Fibroblast of lung (primary cell): ENCODE measurements at regions not wholly inside any gene's neighbourhood (a gene's known extent, or its start where the extent isn't known, plus 50 kb on each side); places are given as distances from the start of the nearest gene placed in this dataset.
A peak's percentile ranks its signal among the peaks of the same experiment; 100 is the strongest.
"Not testable (repeated sequence)": the region's sequence is repeated elsewhere in the genome, so short reads cannot be mapped to it uniquely, and the experiment has no call there.

ENCODE experiments used
- DNase-seq, 2 donors: peaks; one replicate each; pipeline versions ENCODE4 v3.0.0 to v3.0.0-alpha.2; 2010; ENCODE audit warnings: low read depth in 2 of 2
- H2AFZ ChIP-seq: 2 replicates; pipeline ENCODE4 v1.5.1; 2012; ENCODE audit warnings: low read length, control low read depth, inconsistent platforms
- H3K27ac ChIP-seq: 2 replicates; pipeline ENCODE4 v1.5.1; 2011; ENCODE audit warnings: low read length, control low read depth; ENCODE audit not compliant: insufficient read depth
- H3K27me3 ChIP-seq: 2 replicates; pipeline ENCODE4 v1.5.1; 2011; ENCODE audit warnings: mild to moderate bottlenecking, low read length; ENCODE audit not compliant: control insufficient read depth, insufficient read depth
- H3K36me3 ChIP-seq: 2 replicates; pipeline ENCODE4 v1.5.1; 2011; ENCODE audit warnings: low read length; ENCODE audit not compliant: control insufficient read depth, insufficient read depth
- H3K4me1 ChIP-seq: 2 replicates; pipeline ENCODE4 v1.5.1; 2011; ENCODE audit warnings: low read length; ENCODE audit not compliant: control insufficient read depth, insufficient read depth; ENCODE audit errors: extremely low read depth
- H3K4me2 ChIP-seq: 2 replicates; pipeline ENCODE4 v1.5.1; 2011; ENCODE audit warnings: low read length, control low read depth; ENCODE audit not compliant: insufficient read depth; ENCODE audit errors: extremely low read depth
- H3K4me3 ChIP-seq, 4 experiments: fragments of 200-600 bp in 1 of 4; sonication (generic) in 1 of 4; replicated peaks in 1 of 4; 2 replicates each; pipeline ENCODE4 v1.5.1; 2011 to 2016; ENCODE audit warnings: low read length in 4 of 4, low read depth in 3 of 4, mild to moderate bottlenecking in 3 of 4, control low read depth in 2 of 4, inconsistent platforms in 1 of 4, mixed read lengths in 1 of 4; ENCODE audit not compliant: insufficient read depth in 1 of 4; ENCODE audit errors: control extremely low read depth in 1 of 4
- H3K79me2 ChIP-seq: 2 replicates; pipeline ENCODE4 v1.5.1; 2012; ENCODE audit warnings: mild to moderate bottlenecking, low read length, inconsistent platforms; ENCODE audit not compliant: control insufficient read depth, insufficient read depth
- H3K9ac ChIP-seq: 2 replicates; pipeline ENCODE4 v1.5.1; 2011; ENCODE audit warnings: mild to moderate bottlenecking, low read length, control low read depth; ENCODE audit not compliant: insufficient read depth
- H3K9me3 ChIP-seq: 2 replicates; pipeline ENCODE4 v1.5.1; 2012; ENCODE audit warnings: low read depth, low read length; ENCODE audit not compliant: control insufficient read depth, insufficient read depth
- H4K20me1 ChIP-seq: 2 replicates; pipeline ENCODE4 v1.5.1; 2011; ENCODE audit warnings: low read length; ENCODE audit not compliant: control insufficient read depth, insufficient read depth; ENCODE audit errors: extremely low read depth
- EZH2 ChIP-seq: IDR thresholded peaks from 2 replicates; pipeline ENCODE4 v1.5.1; 2012; ENCODE audit warnings: low read length, control low read depth, mild to moderate bottlenecking; ENCODE audit errors: missing control alignments
- TF ChIP-seq, protein P1 (sequence below), 2 donors: IDR thresholded peaks in 1 of 2; conservative IDR thresholded peaks in 1 of 2; 1 replicate in 1 of 2; 2 replicates in 1 of 2; pipeline ENCODE4 v1.5.1; 2011 to 2012; ENCODE audit warnings: low read length in 2 of 2, control low read depth in 1 of 2, inconsistent platforms in 1 of 2, low read depth in 1 of 2, mild to moderate bottlenecking in 1 of 2

DNA sequence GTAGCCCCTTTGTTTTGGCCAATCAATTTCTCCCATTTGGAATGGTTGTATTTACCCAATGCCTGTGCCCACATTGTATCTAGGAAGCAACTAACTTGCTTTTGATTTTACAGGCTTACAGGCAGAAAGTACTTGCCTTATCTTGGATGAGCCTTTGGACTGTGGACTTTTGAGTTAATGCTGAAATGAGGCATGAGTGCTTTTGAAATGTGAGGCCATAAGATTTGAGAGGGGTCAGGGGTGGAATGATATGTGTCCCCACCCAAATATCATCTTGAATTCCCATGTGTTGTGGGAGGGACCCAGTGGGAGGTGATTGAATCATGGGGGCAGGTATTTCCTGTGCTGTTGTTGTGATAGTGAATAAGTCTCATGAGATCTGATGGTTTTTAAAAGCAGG lies 629.4 kb downstream of the RFPL4B start:
- H3K36me3 ChIP-seq, H3K27me3 ChIP-seq, H4K20me1 ChIP-seq, DNase-seq, H3K9me3 ChIP-seq, H3K4me2 ChIP-seq, H3K79me2 ChIP-seq, H3K27ac ChIP-seq, H3K4me3 ChIP-seq, H2AFZ ChIP-seq, H3K9ac ChIP-seq, H3K4me1 ChIP-seq: not testable (repeated sequence)

DNA sequence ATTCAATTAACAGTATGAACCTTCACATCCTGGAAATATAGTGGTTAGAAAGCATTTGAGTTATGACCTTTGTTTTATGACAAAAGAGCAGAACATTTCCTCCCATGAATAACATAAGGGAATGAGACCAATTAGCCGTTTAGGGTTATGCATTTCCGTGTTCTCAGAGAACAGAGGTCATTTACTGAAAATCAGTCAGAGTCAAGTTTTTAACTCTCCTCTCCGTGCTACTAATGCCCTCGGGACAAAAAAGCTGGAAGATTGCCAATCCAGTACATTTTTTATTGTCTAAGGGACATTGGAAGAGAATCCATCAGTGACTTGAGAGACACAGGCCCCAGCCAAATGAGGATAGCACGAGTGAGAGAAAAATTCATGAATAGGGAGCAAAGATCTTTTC lies 632.7 kb downstream of the RFPL4B start:
- H3K4me3 ChIP-seq: no peak overlapping the region
- H3K27me3 ChIP-seq: no peaks in the 10 kb centered on the region
- no peaks in the 10 kb centered on the region for H3K9me3 ChIP-seq
- no peak overlapping the region for H2AFZ ChIP-seq
- peak in 1 of 2 donors; percentile 64 for DNase-seq
- TF ChIP-seq, protein P1, sequence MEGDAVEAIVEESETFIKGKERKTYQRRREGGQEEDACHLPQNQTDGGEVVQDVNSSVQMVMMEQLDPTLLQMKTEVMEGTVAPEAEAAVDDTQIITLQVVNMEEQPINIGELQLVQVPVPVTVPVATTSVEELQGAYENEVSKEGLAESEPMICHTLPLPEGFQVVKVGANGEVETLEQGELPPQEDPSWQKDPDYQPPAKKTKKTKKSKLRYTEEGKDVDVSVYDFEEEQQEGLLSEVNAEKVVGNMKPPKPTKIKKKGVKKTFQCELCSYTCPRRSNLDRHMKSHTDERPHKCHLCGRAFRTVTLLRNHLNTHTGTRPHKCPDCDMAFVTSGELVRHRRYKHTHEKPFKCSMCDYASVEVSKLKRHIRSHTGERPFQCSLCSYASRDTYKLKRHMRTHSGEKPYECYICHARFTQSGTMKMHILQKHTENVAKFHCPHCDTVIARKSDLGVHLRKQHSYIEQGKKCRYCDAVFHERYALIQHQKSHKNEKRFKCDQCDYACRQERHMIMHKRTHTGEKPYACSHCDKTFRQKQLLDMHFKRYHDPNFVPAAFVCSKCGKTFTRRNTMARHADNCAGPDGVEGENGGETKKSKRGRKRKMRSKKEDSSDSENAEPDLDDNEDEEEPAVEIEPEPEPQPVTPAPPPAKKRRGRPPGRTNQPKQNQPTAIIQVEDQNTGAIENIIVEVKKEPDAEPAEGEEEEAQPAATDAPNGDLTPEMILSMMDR (conservative IDR thresholded peaks at IDR 0.05 in 1 of 2, IDR thresholded peaks at IDR 0.05 in 1 of 2; ENCODE audit: low read depth in 1 of 2, low read length in 2 of 2): no peak
- TF ChIP-seq EZH2: no peak
- H3K9ac ChIP-seq: no peak overlapping the region
- no peaks in the 10 kb centered on the region for H3K36me3 ChIP-seq
- H3K79me2 ChIP-seq: no peaks in the 10 kb centered on the region
- no peak overlapping the region for H3K27ac ChIP-seq
- H3K4me2 ChIP-seq: no peak overlapping the region
- H3K4me1 ChIP-seq: no peaks in the 10 kb centered on the region
- no peaks in the 10 kb centered on the region for H4K20me1 ChIP-seq

DNA sequence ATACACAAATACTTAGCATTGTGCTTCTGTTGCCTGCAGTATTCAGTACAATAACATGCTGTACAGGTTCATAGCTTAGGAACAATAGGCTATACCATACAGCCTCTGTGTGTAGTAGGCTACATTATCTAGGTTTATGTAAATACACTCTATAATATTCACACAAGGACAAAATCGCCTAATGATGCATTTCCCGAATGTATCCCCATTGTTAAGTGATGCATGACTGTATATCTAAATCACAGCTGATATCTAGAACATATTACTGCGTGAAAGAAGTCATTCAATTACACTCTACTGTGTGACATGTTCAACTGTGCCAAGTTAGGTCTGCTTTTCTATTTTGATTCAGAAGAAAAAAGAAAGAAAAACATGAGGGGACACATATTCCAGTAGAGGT lies 633.5 kb downstream of the RFPL4B start:
- Histone ChIP-seq H3K4me3 (no peak overlapping the region), H4K20me1 (no peaks in the 10 kb centered on the region), H3K27ac (no peak overlapping the region), H3K9ac (no peak overlapping the region), H3K27me3 (no peaks in the 10 kb centered on the region), H3K4me1 (no peaks in the 10 kb centered on the region), H3K4me2 (no peak overlapping the region), H3K9me3 (no peaks in the 10 kb centered on the region), H2AFZ (no peak overlapping the region), H3K79me2 (no peaks in the 10 kb centered on the region), H3K36me3 (no peaks in the 10 kb centered on the region)
- DNase-seq: no peak
- TF ChIP-seq EZH2: no peak
- TF ChIP-seq, protein P1 (conservative IDR thresholded peaks at IDR 0.05 in 1 of 2, IDR thresholded peaks at IDR 0.05 in 1 of 2; ENCODE audit: low read depth in 1 of 2, low read length in 2 of 2): no peak
